Choroid plexus epithelial cell (primary cell): ENCODE measurements at regions not wholly inside any gene's neighbourhood (a gene's known extent, or its start where the extent isn't known, plus 50 kb on each side); places are given as distances from the start of the nearest gene placed in this dataset.

ENCODE experiments used
- DNase-seq: peaks from one replicate; pipeline ENCODE4 v3.0.0-alpha.2; 2010; ENCODE audit warnings: low read depth
- H3K4me3 ChIP-seq: 2 replicates; pipeline ENCODE4 v1.5.1; 2011; ENCODE audit warnings: low read depth, mild to moderate bottlenecking, control low read depth, low read length, moderate library complexity
- TF ChIP-seq, protein P1 (sequence below): conservative IDR thresholded peaks from 2 replicates; pipeline ENCODE4 v1.5.1; 2011; ENCODE audit warnings: low read depth, mild to moderate bottlenecking, control low read depth, inconsistent platforms, low read length, moderate library complexity

DNA sequence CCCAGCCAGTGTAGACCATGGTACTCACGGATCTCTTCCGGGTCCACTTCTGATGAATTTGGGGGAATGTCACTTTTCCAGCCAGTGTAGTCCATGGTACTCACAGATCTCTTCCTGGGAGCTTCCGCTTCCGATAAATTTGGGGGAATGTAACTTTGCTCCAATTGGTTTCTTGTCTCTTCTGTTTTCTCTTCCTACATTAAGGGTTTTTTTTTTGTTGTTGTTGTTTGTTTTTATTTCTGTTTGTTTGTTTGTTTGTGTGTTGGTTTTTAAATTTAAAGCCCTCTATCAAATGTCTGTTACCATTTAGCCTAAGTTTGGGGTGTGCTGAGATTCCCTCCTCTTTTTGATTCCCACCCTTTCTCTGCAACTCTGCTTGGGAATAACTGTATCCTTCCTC is 475.8 kb upstream of the FZD8 start:
- TF ChIP-seq, protein P1, sequence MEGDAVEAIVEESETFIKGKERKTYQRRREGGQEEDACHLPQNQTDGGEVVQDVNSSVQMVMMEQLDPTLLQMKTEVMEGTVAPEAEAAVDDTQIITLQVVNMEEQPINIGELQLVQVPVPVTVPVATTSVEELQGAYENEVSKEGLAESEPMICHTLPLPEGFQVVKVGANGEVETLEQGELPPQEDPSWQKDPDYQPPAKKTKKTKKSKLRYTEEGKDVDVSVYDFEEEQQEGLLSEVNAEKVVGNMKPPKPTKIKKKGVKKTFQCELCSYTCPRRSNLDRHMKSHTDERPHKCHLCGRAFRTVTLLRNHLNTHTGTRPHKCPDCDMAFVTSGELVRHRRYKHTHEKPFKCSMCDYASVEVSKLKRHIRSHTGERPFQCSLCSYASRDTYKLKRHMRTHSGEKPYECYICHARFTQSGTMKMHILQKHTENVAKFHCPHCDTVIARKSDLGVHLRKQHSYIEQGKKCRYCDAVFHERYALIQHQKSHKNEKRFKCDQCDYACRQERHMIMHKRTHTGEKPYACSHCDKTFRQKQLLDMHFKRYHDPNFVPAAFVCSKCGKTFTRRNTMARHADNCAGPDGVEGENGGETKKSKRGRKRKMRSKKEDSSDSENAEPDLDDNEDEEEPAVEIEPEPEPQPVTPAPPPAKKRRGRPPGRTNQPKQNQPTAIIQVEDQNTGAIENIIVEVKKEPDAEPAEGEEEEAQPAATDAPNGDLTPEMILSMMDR = no peak
- DNase-seq = no peak
- no peak overlapping the region for H3K4me3 ChIP-seq

DNA sequence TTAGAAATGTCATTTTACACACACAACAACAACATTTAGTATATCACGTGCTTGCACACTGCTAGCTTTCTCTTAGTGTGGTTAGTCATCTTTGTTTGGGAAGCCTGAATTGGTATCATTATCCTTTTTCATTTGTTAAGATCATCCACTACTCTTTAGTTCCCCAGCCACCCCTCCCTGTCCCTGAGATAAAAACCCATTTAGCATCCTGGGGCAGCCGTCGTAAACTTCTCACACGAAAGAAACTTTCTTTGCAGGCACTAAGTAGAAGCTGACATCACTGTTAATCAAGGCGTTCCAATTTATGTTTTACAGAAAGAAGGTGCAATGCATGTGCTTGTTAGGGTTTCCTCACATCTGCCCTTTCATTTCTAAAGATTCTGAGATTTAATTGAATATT is 475.1 kb upstream of the FZD8 start:
- TF ChIP-seq, protein P1 = no peak
- H3K4me3 ChIP-seq = no peak overlapping the region
- no peak for DNase-seq

DNA sequence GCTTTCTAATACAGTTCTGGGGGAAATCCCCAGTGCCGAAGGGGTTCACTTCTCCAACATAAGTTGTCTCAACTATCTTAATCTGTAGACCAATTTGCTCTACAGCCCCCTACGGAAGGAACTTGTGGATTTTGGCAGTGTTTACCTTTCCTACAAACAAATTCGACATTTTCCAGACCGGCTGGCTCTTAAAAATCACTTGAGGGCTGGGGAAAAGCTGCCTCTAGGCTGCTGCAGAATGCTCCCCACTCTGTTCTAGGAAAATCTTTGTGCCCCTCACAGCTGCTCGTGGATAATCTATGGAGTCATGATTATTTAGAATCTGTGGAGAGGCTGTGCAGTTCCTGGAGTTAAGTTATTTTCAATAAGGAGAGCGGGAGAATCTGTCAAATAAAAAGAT is 474.6 kb upstream of the FZD8 start:
- TF ChIP-seq, protein P1 = no peak
- no peak overlapping the region for H3K4me3 ChIP-seq
- DNase-seq = no peak

DNA sequence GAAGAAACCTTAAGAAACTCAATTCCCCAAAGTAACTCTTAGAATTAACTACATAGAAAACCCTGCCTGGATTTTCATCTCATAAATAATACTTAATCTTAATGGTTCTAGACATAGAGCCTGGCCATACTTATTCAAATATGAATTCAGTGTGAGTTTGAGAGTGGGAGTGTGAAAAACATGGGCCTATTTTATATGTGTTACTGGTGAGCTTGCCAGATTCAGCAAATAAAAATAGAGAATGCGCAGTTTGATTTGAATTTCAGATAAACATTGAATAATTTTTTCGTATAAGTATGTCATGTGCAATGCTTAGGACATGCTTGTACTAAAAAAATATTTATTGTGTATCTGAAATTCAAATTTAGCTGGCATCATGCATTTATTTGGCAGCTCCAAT is 473.9 kb upstream of the FZD8 start:
- H3K4me3 ChIP-seq = no peak overlapping the region
- TF ChIP-seq, protein P1 = no peak
- no peak for DNase-seq

DNA sequence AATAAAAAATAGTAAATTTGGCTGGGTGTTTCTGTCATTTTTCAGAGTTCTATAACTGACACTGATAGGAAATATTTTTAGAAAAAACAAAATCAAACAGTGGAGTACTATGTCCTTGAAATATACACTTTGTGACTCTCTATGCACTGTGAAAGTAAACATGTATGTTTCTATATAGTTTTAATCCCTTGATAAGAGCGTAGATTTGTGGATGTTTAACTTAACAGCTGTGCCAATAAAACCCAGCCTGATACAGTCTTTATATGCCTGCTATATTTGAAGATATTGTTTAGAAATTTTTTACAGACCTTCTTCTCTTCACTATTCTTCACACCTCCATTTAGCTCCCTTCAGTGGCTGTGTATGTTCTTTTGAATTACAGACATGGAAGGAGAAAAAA is 473.3 kb upstream of the FZD8 start:
- TF ChIP-seq, protein P1 = no peak
- no peak for DNase-seq
- H3K4me3 ChIP-seq = no peak overlapping the region

DNA sequence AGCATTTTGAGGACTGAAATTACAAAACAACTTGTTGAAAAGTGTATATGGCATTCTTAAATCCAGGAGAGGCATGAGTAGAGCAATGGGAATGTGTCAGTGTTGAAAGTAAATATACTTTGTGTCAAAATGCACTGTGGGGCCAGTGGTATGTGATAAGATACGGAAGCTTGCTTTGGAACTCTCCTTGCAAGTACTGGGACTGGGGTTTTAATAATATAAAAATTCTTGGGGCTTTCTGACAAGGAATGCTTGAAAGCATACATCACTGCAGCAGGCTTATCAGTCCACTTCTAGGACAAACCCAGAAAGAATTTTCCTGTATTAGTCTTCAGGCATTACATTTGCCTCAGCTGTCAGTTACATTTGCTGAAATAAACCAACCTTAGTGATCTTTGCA is 472.8 kb upstream of the FZD8 start:
- TF ChIP-seq, protein P1 = no peak
- peak; percentile 94 for DNase-seq
- H3K4me3 ChIP-seq = no peak overlapping the region

DNA sequence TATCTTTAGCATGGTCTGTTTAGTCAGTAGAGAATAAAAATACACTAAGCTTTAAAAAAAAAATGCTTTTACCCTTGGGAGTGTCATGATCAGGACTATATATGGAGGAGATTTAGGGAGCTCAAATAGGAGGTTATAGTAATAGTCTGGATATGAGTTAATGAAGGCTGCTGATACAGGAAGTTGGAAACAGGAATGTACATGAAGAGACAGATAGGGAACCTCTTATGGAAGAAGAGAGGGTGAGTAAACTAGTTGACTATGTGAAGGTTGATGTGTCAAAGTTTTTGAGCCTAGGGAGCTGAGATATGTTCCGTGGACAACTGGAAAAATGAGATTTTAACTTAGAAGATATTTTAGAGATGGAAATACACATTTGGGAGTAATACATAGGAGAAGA is 472.0 kb upstream of the FZD8 start:
- peak; percentile 17 for DNase-seq
- no peak overlapping the region for H3K4me3 ChIP-seq
- TF ChIP-seq, protein P1 = no peak
